IMR-90 (cell line): ENCODE measurements at regions not wholly inside any gene's neighbourhood (a gene's known extent, or its start where the extent isn't known, plus 50 kb on each side); places are given as distances from the start of the nearest gene placed in this dataset.

Experiments
- ATAC-seq: fragments of 200-7000 bp; cut with Tn5 transposase; 2 replicates; pipeline ENCODE4 v1.9.1; 2020; ENCODE audit warnings: low read depth, mild to moderate bottlenecking, moderate library complexity
- BruUV-seq: library from RNA; stranded (reverse); fragments of 400-500 nt; replicated peaks from 2 replicates; lab custom pipeline; 2021; lab: Mats Ljungman, UMichigan
- CTCF ChIA-PET: fragments of 300-600 bp; formaldehyde crosslinking; extraction: SDS; loops from one replicate; lab custom pipeline; 2021; ENCODE audit warnings: antibody characterized with exemption; lab: Yijun Ruan, JAX
- POLR2A ChIA-PET: fragments of 300-600 bp; sonication (Branson Sonifier 250); formaldehyde crosslinking; loops from one replicate; lab custom pipeline; 2022; ENCODE audit warnings: antibody characterized with exemption; ENCODE audit not compliant: unreplicated experiment; lab: Charles Lee
- DNase-seq: peaks from one replicate; pipeline ENCODE4 v3.0.0; 2013
- H2AFZ ChIP-seq: replicated peaks from 2 replicates; pipeline ENCODE3; 2013; ENCODE audit warnings: low read length, mild to moderate bottlenecking; ENCODE audit not compliant: poor library complexity
- H2AK5ac ChIP-seq: 2 replicates; pipeline ENCODE4 v1.6.1; 2013; ENCODE audit warnings: low read depth, low read length, inconsistent platforms
- H2AK9ac ChIP-seq: replicated peaks from 2 replicates; pipeline ENCODE3; 2013; ENCODE audit warnings: mild to moderate bottlenecking, low read depth, low read length, moderate library complexity; ENCODE audit not compliant: poor library complexity
- H2BK120ac ChIP-seq: 2 replicates; pipeline ENCODE4 v1.6.1; 2013; ENCODE audit warnings: low read depth, low read length, inconsistent platforms
- H2BK15ac ChIP-seq: 3 replicates; pipeline ENCODE4 v1.6.1; 2013; ENCODE audit warnings: low read depth, low read length, inconsistent platforms
- H2BK20ac ChIP-seq: 2 replicates; pipeline ENCODE4 v1.6.1; 2013; ENCODE audit warnings: low read depth, mild to moderate bottlenecking, inconsistent platforms, low read length, moderate library complexity
- H2BK5ac ChIP-seq: 2 replicates; pipeline ENCODE4 v1.6.1; 2013; ENCODE audit warnings: mild to moderate bottlenecking, low read depth, low read length, inconsistent platforms; ENCODE audit not compliant: poor library complexity, severe bottlenecking
- H3K14ac ChIP-seq: replicated peaks from 2 replicates; pipeline ENCODE4 v1.6.1; 2013; ENCODE audit warnings: low read depth, low read length, inconsistent platforms
- H3K18ac ChIP-seq: 2 replicates; pipeline ENCODE4 v1.6.1; 2013; ENCODE audit warnings: low read depth, low read length, control low read depth
- H3K23ac ChIP-seq: 2 replicates; pipeline ENCODE4 v1.6.1; 2013; ENCODE audit warnings: low read depth, low read length, inconsistent platforms
- H3K27ac ChIP-seq: 2 replicates; pipeline ENCODE4 v1.5.1; 2013; ENCODE audit warnings: mild to moderate bottlenecking, control low read depth, low read length; ENCODE audit not compliant: insufficient read depth
- H3K27me3 ChIP-seq: 2 replicates; pipeline ENCODE4 v1.6.1; 2013; ENCODE audit warnings: low read length; ENCODE audit not compliant: control insufficient read depth, insufficient read depth
- H3K36me3 ChIP-seq: 2 replicates; pipeline ENCODE4 v1.6.1; 2013; ENCODE audit warnings: low read length, mixed read lengths; ENCODE audit not compliant: control insufficient read depth, insufficient read depth
- H3K4ac ChIP-seq: 2 replicates; pipeline ENCODE4 v1.6.1; 2013; ENCODE audit warnings: low read depth, low read length, inconsistent platforms
- H3K4me1 ChIP-seq: 2 replicates; pipeline ENCODE4 v1.6.1; 2013; ENCODE audit warnings: low read length, mixed read lengths; ENCODE audit not compliant: control insufficient read depth, insufficient read depth
- H3K4me2 ChIP-seq: 2 replicates; pipeline ENCODE4 v1.6.1; 2013; ENCODE audit warnings: low read depth, mild to moderate bottlenecking, control low read depth, low read length, moderate library complexity
- H3K4me3 ChIP-seq: 2 replicates; pipeline ENCODE4 v1.5.1; 2013; ENCODE audit warnings: low read depth, mild to moderate bottlenecking, control low read depth, low read length, moderate library complexity; ENCODE audit not compliant: insufficient read depth
- H3K56ac ChIP-seq: 2 replicates; pipeline ENCODE4 v1.6.1; 2013; ENCODE audit warnings: low read length, inconsistent platforms; ENCODE audit not compliant: insufficient read depth; ENCODE audit errors: extremely low read depth
- H3K79me1 ChIP-seq, 2 experiments: 2 replicates each; pipeline ENCODE4 v1.6.1; 2013; ENCODE audit warnings: low read length in 2 of 2, inconsistent platforms in 1 of 2, low read depth in 1 of 2
- H3K9ac ChIP-seq: 2 replicates; pipeline ENCODE4 v1.6.1; 2013; ENCODE audit warnings: low read depth, low read length, control low read depth
- H3K9me1 ChIP-seq: 2 replicates; pipeline ENCODE4 v1.6.1; 2013; ENCODE audit warnings: low read length, inconsistent platforms; ENCODE audit not compliant: insufficient read depth
- H3K9me3 ChIP-seq: 2 replicates; pipeline ENCODE4 v1.6.1; 2013; ENCODE audit warnings: low read length; ENCODE audit not compliant: control insufficient read depth, insufficient read depth
- H4K20me1 ChIP-seq: 2 replicates; pipeline ENCODE4 v1.6.1; 2013; ENCODE audit warnings: low read length, inconsistent platforms; ENCODE audit not compliant: insufficient read depth
- H4K5ac ChIP-seq: 2 replicates; pipeline ENCODE4 v1.6.1; 2013; ENCODE audit warnings: mild to moderate bottlenecking, low read depth, low read length, control low read depth
- H4K8ac ChIP-seq, 2 experiments: 2 replicates each; pipeline ENCODE4 v1.6.1; 2013; ENCODE audit warnings: low read depth in 2 of 2, low read length in 2 of 2, control low read depth in 1 of 2, inconsistent platforms in 1 of 2
- H4K91ac ChIP-seq: 2 replicates; pipeline ENCODE4 v1.6.1; 2013; ENCODE audit warnings: low read depth, low read length, inconsistent platforms; ENCODE audit not compliant: insufficient read depth
- CHD1 ChIP-seq: IDR thresholded peaks from 2 replicates; pipeline ENCODE4 v1.6.1; 2012; ENCODE audit warnings: low read depth, low read length, improper control_type of control experiment
- MAFK ChIP-seq: IDR thresholded peaks from 2 replicates; pipeline ENCODE4 v1.6.1; 2012; ENCODE audit warnings: low read depth, low read length, improper control_type of control experiment
- WGBS, 2 experiments: methylation state at CpG; one replicate each; pipeline versions ENCODE4 v1.1.5 to v1.1.7; 2013; ENCODE audit warnings: missing lambda C conversion rate in 2 of 2; ENCODE audit not compliant: insufficient read length in 1 of 2; ENCODE audit errors: extremely low coverage in 2 of 2; 5-methylcytosine and 5-hydroxymethylcytosine counted together
- dilution Hi-C: fragments of 300-500 bp; cut with HindIII; formaldehyde crosslinking; loops from one replicate; pipeline ENCODE4 v1.14.3; 2018; ENCODE audit warnings: low sequenced_read_pairs; ENCODE audit not compliant: unreplicated experiment
- in situ Hi-C: fragments of 300-500 bp; cut with MboI; formaldehyde crosslinking; loops from 3 replicates; pipeline ENCODE4 v1.14.3; 2019; ENCODE audit warnings: low sequenced_read_pairs, inconsistent platforms, mixed read lengths
- intact Hi-C: fragments of 100-400 bp; cut with micrococcal nuclease; formaldehyde crosslinking; loops from 2 replicates; pipeline ENCODE4 v1.10.0; 2022

DNA sequence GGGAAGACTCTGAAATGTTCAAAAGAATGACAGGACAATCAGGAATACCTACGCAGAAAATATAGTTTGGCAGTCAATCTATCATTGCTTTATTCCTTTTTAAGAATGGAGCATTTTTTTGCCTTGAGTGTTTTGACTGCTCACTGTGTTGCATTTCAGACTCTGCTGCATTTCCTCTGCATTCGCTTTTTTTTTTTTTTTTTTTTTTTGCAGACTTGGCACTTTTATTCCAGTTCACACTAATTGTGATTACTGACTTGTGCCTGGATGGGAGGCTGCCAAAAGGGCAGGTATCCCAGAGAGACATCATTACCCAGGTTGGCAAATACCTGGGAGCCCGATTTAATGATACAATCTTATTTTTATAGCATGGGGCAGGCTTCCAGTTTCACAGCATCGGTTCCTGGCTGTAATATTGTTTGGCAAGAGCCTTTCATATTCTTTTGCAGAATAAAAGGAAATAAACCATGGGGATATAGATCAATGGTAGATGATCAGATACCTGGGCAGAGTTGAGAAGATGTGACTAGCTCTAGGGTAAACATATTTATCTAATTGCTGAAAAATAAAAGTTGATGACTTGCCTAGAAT is 1132.6 kb downstream of the MAT2B start:
- H3K4me1 ChIP-seq: no peaks in the 10 kb centered on the region
- no peak overlapping the region for H2BK5ac ChIP-seq
- H3K79me1 ChIP-seq: no peaks in the 10 kb centered on the region
- in situ Hi-C loops: no loop called here
- CTCF ChIA-PET: no interaction called here
- no peak overlapping the region for H2AK5ac ChIP-seq
- no peak overlapping the region for H2AFZ ChIP-seq
- no peak overlapping the region for H2BK20ac ChIP-seq
- no TSS peak for BruUV-seq
- H3K9ac ChIP-seq: no peak overlapping the region
- H3K4me2 ChIP-seq: no peak overlapping the region
- H3K27ac ChIP-seq: no peak overlapping the region
- no peaks in the 10 kb centered on the region for H3K27me3 ChIP-seq
- intact Hi-C loops: no loop called here
- no peak overlapping the region for H3K18ac ChIP-seq
- no peak overlapping the region for H2BK120ac ChIP-seq
- TF ChIP-seq MAFK: peak; percentile 73
- no peak for TF ChIP-seq CHD1
- DNase-seq (no peak), ATAC-seq (no peak)
- no peak overlapping the region for H2AK9ac ChIP-seq
- dilution Hi-C loops: no loop called here
- no peaks in the 10 kb centered on the region for H3K36me3 ChIP-seq
- no peak overlapping the region for H3K4ac ChIP-seq
- no peaks in the 10 kb centered on the region for H3K9me1 ChIP-seq
- H4K91ac ChIP-seq: no peak overlapping the region
- no peak overlapping the region for H4K8ac ChIP-seq
- H3K4me3 ChIP-seq: no peak overlapping the region
- no peak overlapping the region for H3K14ac ChIP-seq
- H3K56ac ChIP-seq: no peak overlapping the region
- no peak overlapping the region for H4K5ac ChIP-seq
- H3K9me3 ChIP-seq: no peaks in the 10 kb centered on the region
- no peak overlapping the region for H2BK15ac ChIP-seq
- no peak overlapping the region for H3K23ac ChIP-seq
- H4K20me1 ChIP-seq: no peaks in the 10 kb centered on the region
- no CpG with 5 or more reads among the region's 4 CpGs for WGBS, 2 experiments
- POLR2A ChIA-PET: no interaction called here
